ENCODE measurements at regions not wholly inside any gene's neighbourhood (a gene's known extent, or its start where the extent isn't known, plus 50 kb on each side); places are given as distances from the start of the nearest gene placed in this dataset.
A peak's percentile ranks its signal among the peaks of the same experiment; 100 is the strongest.

- Histone ChIP-seq H3K27ac (ENCODE audit: low read length) (no peak overlapping the region), H2AFZ (ENCODE audit: low read depth, low read length) (no peak overlapping the region), H3K4me3 (ENCODE audit: low read depth in 1 of 2, low read length in 2 of 2) (no peak overlapping the region), H3K9me3 (ENCODE audit: insufficient read depth, low read length, severe bottlenecking) (no peaks in the 10 kb centered on the region), H3K36me3 (ENCODE audit: insufficient read depth, low read length) (no peaks in the 10 kb centered on the region), H3K4me2 (ENCODE audit: insufficient read depth, low read length) (no peak overlapping the region), H3K4me1 (ENCODE audit: insufficient read depth, low read length) (no peaks in the 10 kb centered on the region), H3K27me3 (ENCODE audit: insufficient read depth, low read length, poor library complexity) (no peaks in the 10 kb centered on the region), H3K9ac (ENCODE audit: low read depth, low read length) (no peak overlapping the region), H3K79me2 (ENCODE audit: insufficient read depth, low read length) (no peaks in the 10 kb centered on the region), H4K20me1 (ENCODE audit: insufficient read depth, low read length) (no peaks in the 10 kb centered on the region)
- ATAC-seq (ENCODE audit: insufficient read depth, low read depth) (no peak), DNase-seq (no peak)
- TF ChIP-seq EZH2 (IDR thresholded peaks at IDR 0.05; ENCODE audit: borderline replicate concordance, low read depth, low read length, severe bottlenecking) (no peak), CTCF (IDR thresholded peaks at IDR 0.05; ENCODE audit: borderline replicate concordance, extremely low read depth, low read length, poor library complexity, severe bottlenecking) (no peak)
Observed at GRCh38 chr15:87300146-87300545, 956.4 kb downstream of the NTRK3 start.

GRCh38 chr15:87294854-87295253 lies 961.7 kb downstream of the NTRK3 start:
- Histone ChIP-seq H3K9ac (ENCODE audit: low read depth, low read length) (no peak overlapping the region), H3K36me3 (ENCODE audit: insufficient read depth, low read length) (no peaks in the 10 kb centered on the region), H3K4me3 (ENCODE audit: low read depth in 1 of 2, low read length in 2 of 2) (no peak overlapping the region), H3K27me3 (ENCODE audit: insufficient read depth, low read length, poor library complexity) (no peaks in the 10 kb centered on the region), H4K20me1 (ENCODE audit: insufficient read depth, low read length) (no peaks in the 10 kb centered on the region), H3K4me1 (ENCODE audit: insufficient read depth, low read length) (no peaks in the 10 kb centered on the region), H3K79me2 (ENCODE audit: insufficient read depth, low read length) (no peaks in the 10 kb centered on the region), H3K9me3 (ENCODE audit: insufficient read depth, low read length, severe bottlenecking) (no peaks in the 10 kb centered on the region), H3K4me2 (ENCODE audit: insufficient read depth, low read length) (no peak overlapping the region), H3K27ac (ENCODE audit: low read length) (no peak overlapping the region), H2AFZ (ENCODE audit: low read depth, low read length) (no peak overlapping the region)
- no peak for DNase-seq
- TF ChIP-seq EZH2 (IDR thresholded peaks at IDR 0.05; ENCODE audit: borderline replicate concordance, low read depth, low read length, severe bottlenecking), result no peak
- TF ChIP-seq CTCF (IDR thresholded peaks at IDR 0.05; ENCODE audit: borderline replicate concordance, extremely low read depth, low read length, poor library complexity, severe bottlenecking), result no peak
- no peak for ATAC-seq (ENCODE audit: insufficient read depth, low read depth)

GRCh38 chr15:87293031-87293430 lies 963.5 kb downstream of the NTRK3 start:
- Histone ChIP-seq H2AFZ (ENCODE audit: low read depth, low read length) (no peak overlapping the region), H3K4me2 (ENCODE audit: insufficient read depth, low read length) (no peak overlapping the region), H4K20me1 (ENCODE audit: insufficient read depth, low read length) (no peaks in the 10 kb centered on the region), H3K79me2 (ENCODE audit: insufficient read depth, low read length) (no peaks in the 10 kb centered on the region), H3K36me3 (ENCODE audit: insufficient read depth, low read length) (no peaks in the 10 kb centered on the region), H3K27ac (ENCODE audit: low read length) (no peak overlapping the region), H3K9ac (ENCODE audit: low read depth, low read length) (no peak overlapping the region), H3K27me3 (ENCODE audit: insufficient read depth, low read length, poor library complexity) (no peaks in the 10 kb centered on the region), H3K4me1 (ENCODE audit: insufficient read depth, low read length) (no peaks in the 10 kb centered on the region), H3K4me3 (ENCODE audit: low read depth in 1 of 2, low read length in 2 of 2) (no peak overlapping the region), H3K9me3 (ENCODE audit: insufficient read depth, low read length, severe bottlenecking) (no peaks in the 10 kb centered on the region)
- no peak for TF ChIP-seq EZH2 (IDR thresholded peaks at IDR 0.05; ENCODE audit: borderline replicate concordance, low read depth, low read length, severe bottlenecking)
- TF ChIP-seq CTCF (IDR thresholded peaks at IDR 0.05; ENCODE audit: borderline replicate concordance, extremely low read depth, low read length, poor library complexity, severe bottlenecking), result no peak
- no peak for DNase-seq
- no peak for ATAC-seq (ENCODE audit: insufficient read depth, low read depth)

- Histone ChIP-seq H3K27ac (ENCODE audit: low read length) (no peak overlapping the region), H3K9ac (ENCODE audit: low read depth, low read length) (no peak overlapping the region), H2AFZ (ENCODE audit: low read depth, low read length) (no peak overlapping the region), H4K20me1 (ENCODE audit: insufficient read depth, low read length) (no peaks in the 10 kb centered on the region), H3K27me3 (ENCODE audit: insufficient read depth, low read length, poor library complexity) (no peaks in the 10 kb centered on the region), H3K36me3 (ENCODE audit: insufficient read depth, low read length) (no peaks in the 10 kb centered on the region), H3K9me3 (ENCODE audit: insufficient read depth, low read length, severe bottlenecking) (no peaks in the 10 kb centered on the region), H3K79me2 (ENCODE audit: insufficient read depth, low read length) (no peaks in the 10 kb centered on the region), H3K4me2 (ENCODE audit: insufficient read depth, low read length) (no peak overlapping the region), H3K4me3 (ENCODE audit: low read depth in 1 of 2, low read length in 2 of 2) (no peak overlapping the region), H3K4me1 (ENCODE audit: insufficient read depth, low read length) (no peaks in the 10 kb centered on the region)
- DNase-seq, result no peak
- peak; percentile 60 for ATAC-seq (ENCODE audit: insufficient read depth, low read depth)
- TF ChIP-seq CTCF (IDR thresholded peaks at IDR 0.05; ENCODE audit: borderline replicate concordance, extremely low read depth, low read length, poor library complexity, severe bottlenecking) (no peak), EZH2 (IDR thresholded peaks at IDR 0.05; ENCODE audit: borderline replicate concordance, low read depth, low read length, severe bottlenecking) (no peak)
Observed at GRCh38 chr15:87287156-87287555, 969.4 kb downstream of the NTRK3 start.
